NCI-H2107 (cell line): ENCODE measurements at regions not wholly inside any gene's neighbourhood (a gene's known extent, or its start where the extent isn't known, plus 50 kb on each side); places are given as distances from the start of the nearest gene placed in this dataset.
"Not testable (repeated sequence)": the region's sequence is repeated elsewhere in the genome, so short reads cannot be mapped to it uniquely, and the experiment has no call there.

Experiments
- DNase-seq: peaks from one replicate; lab custom pipeline; 2025; lab: John Stamatoyannopoulos, UW

- DNase-seq: no peak
Measured at GRCh38 chr3:87710511-87710910, 348.3 kb downstream of the CGGBP1 start.

GRCh38 chr3:87710028-87710427 lies 348.8 kb downstream of the CGGBP1 start:
- no peak for DNase-seq

- no peak for DNase-seq
Measured at GRCh38 chr3:87706176-87706575, 352.6 kb downstream of the CGGBP1 start.

- DNase-seq: no peak
Measured at GRCh38 chr3:87702600-87702999, 356.2 kb downstream of the CGGBP1 start.

- no peak for DNase-seq
Measured at GRCh38 chr3:87696124-87697013, 362.4 kb downstream of the CGGBP1 start.

GRCh38 chr3:87694678-87695077 lies 364.1 kb downstream of the CGGBP1 start:
- no peak for DNase-seq

GRCh38 chr3:87691109-87691508 lies 367.7 kb downstream of the CGGBP1 start:
- no peak for DNase-seq

- DNase-seq: not testable (repeated sequence)
Measured at GRCh38 chr3:87678984-87679660, 379.7 kb downstream of the CGGBP1 start.

- DNase-seq: no peak
Measured at GRCh38 chr3:87674397-87675161, 384.2 kb downstream of the CGGBP1 start.

- no peak for DNase-seq
Measured at GRCh38 chr3:87673132-87673531, 385.7 kb downstream of the CGGBP1 start.

GRCh38 chr3:87654184-87654583 lies 377.8 kb upstream of the POU1F1 start:
- no peak for DNase-seq

- DNase-seq: not testable (repeated sequence)
Measured at GRCh38 chr3:87653138-87653537, 376.8 kb upstream of the POU1F1 start.

GRCh38 chr3:87634426-87634825 lies 358.0 kb upstream of the POU1F1 start:
- DNase-seq: no peak

- no peak for DNase-seq
Measured at GRCh38 chr3:87627316-87627715, 350.9 kb upstream of the POU1F1 start.

- DNase-seq: no peak
Measured at GRCh38 chr3:87626546-87626945, 350.2 kb upstream of the POU1F1 start.

GRCh38 chr3:87625876-87626275 lies 349.5 kb upstream of the POU1F1 start:
- DNase-seq: no peak

- no peak for DNase-seq
Measured at GRCh38 chr3:87624860-87625259, 348.5 kb upstream of the POU1F1 start.

- no peak for DNase-seq
Measured at GRCh38 chr3:87621667-87622066, 345.3 kb upstream of the POU1F1 start.

GRCh38 chr3:87615506-87615905 lies 339.1 kb upstream of the POU1F1 start:
- no peak for DNase-seq

- DNase-seq: no peak
Measured at GRCh38 chr3:87614998-87615397, 338.6 kb upstream of the POU1F1 start.

- no peak for DNase-seq
Measured at GRCh38 chr3:87607234-87607633, 330.9 kb upstream of the POU1F1 start.

- no peak for DNase-seq
Measured at GRCh38 chr3:87595798-87596197, 319.4 kb upstream of the POU1F1 start.

GRCh38 chr3:87581240-87581639 lies 304.9 kb upstream of the POU1F1 start:
- DNase-seq: no peak
